Transverse colon (tissue), 4 donors: ENCODE measurements at regions not wholly inside any gene's neighbourhood (a gene's known extent, or its start where the extent isn't known, plus 50 kb on each side); places are given as distances from the start of the nearest gene placed in this dataset.

ENCODE experiments used
- EP300 ChIP-seq: sonication (generic); formaldehyde crosslinking; IDR thresholded peaks from one replicate; pipeline ENCODE4 v1.6.1; 2017; ENCODE audit warnings: antibody characterized with exemption, low read depth
- POLR2A ChIP-seq: fragments of 450-650 bp; IDR thresholded peaks from one replicate; pipeline ENCODE4 v1.6.1; 2016; ENCODE audit warnings: antibody characterized with exemption, mild to moderate bottlenecking, moderate library complexity
- POLR2AphosphoS5 ChIP-seq, 3 donors: sonication (generic); formaldehyde crosslinking; IDR thresholded peaks; one replicate each; pipeline ENCODE4 v1.6.1; 2016; ENCODE audit warnings: antibody characterized with exemption in 3 of 3
- TF ChIP-seq, protein P1 (sequence below), 5 experiments: fragments of 200-600 bp in 3 of 5; fragments of 450-650 bp in 2 of 5; sonication (generic) in 3 of 5; IDR thresholded peaks; 1 replicate in 2 of 5; 2 replicates in 3 of 5; pipeline ENCODE4 v1.5.1; 2016 to 2017; ENCODE audit warnings: antibody characterized with exemption in 5 of 5, inconsistent platforms in 3 of 5, mild to moderate bottlenecking in 2 of 5, moderate library complexity in 1 of 5

DNA sequence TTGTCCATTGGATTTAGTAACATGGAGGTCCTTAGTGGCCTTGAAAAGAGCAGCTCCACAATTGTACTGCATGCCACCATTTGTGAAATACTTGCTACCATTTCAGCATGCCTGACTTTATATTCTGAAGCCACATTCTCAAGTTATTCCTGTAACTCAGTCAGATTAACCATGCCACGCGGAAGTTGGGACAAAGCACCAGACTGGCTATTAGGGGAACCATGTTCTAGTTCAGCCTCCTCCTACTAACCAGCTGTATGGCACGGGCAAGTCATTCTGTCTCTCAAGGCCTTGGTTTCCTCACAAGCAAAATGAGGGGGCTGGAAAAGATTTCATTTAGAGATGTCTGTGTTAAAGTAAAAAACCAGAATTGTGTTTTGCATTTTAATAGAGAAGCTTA, 418.0 kb downstream of the PLK2 start:
- TF ChIP-seq EP300, result no peak
- TF ChIP-seq, protein P1, sequence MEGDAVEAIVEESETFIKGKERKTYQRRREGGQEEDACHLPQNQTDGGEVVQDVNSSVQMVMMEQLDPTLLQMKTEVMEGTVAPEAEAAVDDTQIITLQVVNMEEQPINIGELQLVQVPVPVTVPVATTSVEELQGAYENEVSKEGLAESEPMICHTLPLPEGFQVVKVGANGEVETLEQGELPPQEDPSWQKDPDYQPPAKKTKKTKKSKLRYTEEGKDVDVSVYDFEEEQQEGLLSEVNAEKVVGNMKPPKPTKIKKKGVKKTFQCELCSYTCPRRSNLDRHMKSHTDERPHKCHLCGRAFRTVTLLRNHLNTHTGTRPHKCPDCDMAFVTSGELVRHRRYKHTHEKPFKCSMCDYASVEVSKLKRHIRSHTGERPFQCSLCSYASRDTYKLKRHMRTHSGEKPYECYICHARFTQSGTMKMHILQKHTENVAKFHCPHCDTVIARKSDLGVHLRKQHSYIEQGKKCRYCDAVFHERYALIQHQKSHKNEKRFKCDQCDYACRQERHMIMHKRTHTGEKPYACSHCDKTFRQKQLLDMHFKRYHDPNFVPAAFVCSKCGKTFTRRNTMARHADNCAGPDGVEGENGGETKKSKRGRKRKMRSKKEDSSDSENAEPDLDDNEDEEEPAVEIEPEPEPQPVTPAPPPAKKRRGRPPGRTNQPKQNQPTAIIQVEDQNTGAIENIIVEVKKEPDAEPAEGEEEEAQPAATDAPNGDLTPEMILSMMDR (IDR thresholded peaks at IDR 0.05), result no peak
- no peak for TF ChIP-seq POLR2A
- no peak for TF ChIP-seq POLR2AphosphoS5 (IDR thresholded peaks at IDR 0.05)
